ENCODE measurements at regions not wholly inside any gene's neighbourhood (a gene's known extent, or its start where the extent isn't known, plus 50 kb on each side); places are given as distances from the start of the nearest gene placed in this dataset.

DNA sequence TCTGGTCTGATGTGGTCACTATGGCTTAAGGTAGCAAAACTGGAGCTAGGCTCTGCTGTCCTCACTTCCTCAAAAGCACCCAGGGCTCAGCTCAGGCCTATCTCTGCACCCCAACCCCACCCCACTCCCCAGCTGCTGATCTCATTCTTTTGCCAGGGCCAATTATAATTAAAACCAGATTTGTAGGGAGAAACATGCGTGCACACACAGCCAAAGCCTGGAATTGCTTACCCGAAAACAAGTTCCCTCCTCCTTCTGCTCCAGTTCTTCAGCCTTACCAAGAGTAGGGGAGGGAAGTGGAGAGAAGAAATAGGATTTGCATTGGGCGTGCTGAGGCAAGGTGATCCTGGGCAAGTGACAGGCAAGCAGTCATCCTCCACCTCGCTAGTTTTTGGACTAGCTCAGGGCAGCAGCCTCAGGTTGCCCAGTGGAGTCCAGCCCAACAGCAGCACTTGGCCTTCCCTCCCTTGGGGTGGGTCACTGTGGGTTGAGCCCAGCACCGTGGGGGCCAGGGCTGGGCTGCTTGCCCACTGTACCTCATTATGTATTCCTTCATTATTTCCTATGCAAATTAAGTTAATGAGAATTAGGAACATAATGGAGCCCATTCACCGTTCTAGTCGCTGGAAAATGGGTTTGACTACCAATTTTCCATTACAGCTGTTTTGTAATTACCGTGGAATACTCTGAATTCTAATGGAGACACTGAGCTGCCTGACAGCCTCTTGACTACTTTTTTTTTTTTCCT is 199.1 kb upstream of the CELF4 start:
- TF ChIP-seq CTCF (IDR thresholded peaks at IDR 0.05) (no peak), EZH2phosphoT487 (IDR thresholded peaks at IDR 0.05) (no peak)
